ENCODE measurements at regions not wholly inside any gene's neighbourhood (a gene's known extent, or its start where the extent isn't known, plus 50 kb on each side); places are given as distances from the start of the nearest gene placed in this dataset.

GRCh38 chr4:64777286-64777685, 368.0 kb upstream of the TECRL start:
- Histone ChIP-seq H3K14ac (ENCODE audit: low read length) (no peak overlapping the region), H3K18ac (ENCODE audit: low read length) (no peak overlapping the region), H3K4me3 (ENCODE audit: low read depth, low read length) (no peak overlapping the region), H3K9me3 (ENCODE audit: insufficient read depth, low read depth, low read length) (no peaks in the 10 kb centered on the region), H3K23ac (ENCODE audit: low read length) (no peak overlapping the region), H2BK120ac (ENCODE audit: insufficient read depth, low read length, poor library complexity) (no peak overlapping the region), H2AFZ (ENCODE audit: insufficient read depth, low read length, poor library complexity) (no peak overlapping the region), H3K4me1 (ENCODE audit: control insufficient read depth in 1 of 2, insufficient read depth in 2 of 2, low read length in 2 of 2) (no peaks in the 10 kb centered on the region), H4K8ac (ENCODE audit: low read depth, low read length) (no peak overlapping the region), H3K4me2 (ENCODE audit: low read length) (no peak overlapping the region), H3K79me2 (ENCODE audit: control insufficient read depth, insufficient read depth, low read length, poor library complexity) (no peaks in the 10 kb centered on the region), H3K36me3 (ENCODE audit: control insufficient read depth in 1 of 2, insufficient read depth in 2 of 2, low read length in 2 of 2) (no peaks in the 10 kb centered on the region), H4K12ac (ENCODE audit: low read depth, low read length) (no peak overlapping the region), H2AK5ac (ENCODE audit: low read length) (no peak overlapping the region), H3K27me3 (ENCODE audit: insufficient read depth, low read length) (no peaks in the 10 kb centered on the region), H3K79me1 (ENCODE audit: low read length) (no peaks in the 10 kb centered on the region), H2BK5ac (ENCODE audit: low read depth, low read length, poor library complexity) (no peak overlapping the region), H3K9ac (ENCODE audit: low read length) (no peak overlapping the region), H3K4ac (ENCODE audit: low read depth, low read length) (no peak overlapping the region), H2BK12ac (ENCODE audit: low read length) (no peak overlapping the region), H3K27ac (ENCODE audit: low read depth, low read length) (no peak overlapping the region), H4K91ac (ENCODE audit: low read depth, low read length) (no peak overlapping the region)
- DNase-seq = no peak
- WGBS (ENCODE audit: extremely low coverage, insufficient coverage, insufficient read length) = no CpG with 5 or more reads among the region's 3 CpGs

DNA sequence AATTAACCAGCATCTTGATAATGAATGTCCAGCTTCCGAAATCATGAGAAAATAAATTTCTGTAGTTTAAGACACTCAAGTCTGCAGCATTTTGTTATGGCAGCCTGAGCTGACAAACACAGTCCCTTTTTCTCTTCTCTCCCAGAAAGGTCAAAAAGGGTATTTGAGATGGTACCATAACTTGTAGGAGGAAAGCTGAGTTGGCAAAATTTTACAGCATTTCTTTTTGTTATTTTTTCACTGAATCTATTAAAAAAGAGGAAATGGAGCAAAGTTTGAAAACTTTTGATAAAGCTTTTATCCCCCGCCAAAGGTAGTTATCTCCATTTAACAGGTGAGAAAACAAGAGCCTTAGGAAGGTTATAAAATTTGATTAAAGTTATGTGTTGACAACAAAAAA, 367.6 kb upstream of the TECRL start:
- Histone ChIP-seq H3K79me2 (ENCODE audit: control insufficient read depth, insufficient read depth, low read length, poor library complexity) (no peaks in the 10 kb centered on the region), H3K27ac (ENCODE audit: low read depth, low read length) (no peak overlapping the region), H4K8ac (ENCODE audit: low read depth, low read length) (no peak overlapping the region), H4K12ac (ENCODE audit: low read depth, low read length) (no peak overlapping the region), H3K23ac (ENCODE audit: low read length) (no peak overlapping the region), H3K9ac (ENCODE audit: low read length) (no peak overlapping the region), H3K4me1 (ENCODE audit: control insufficient read depth in 1 of 2, insufficient read depth in 2 of 2, low read length in 2 of 2) (no peaks in the 10 kb centered on the region), H4K91ac (ENCODE audit: low read depth, low read length) (no peak overlapping the region), H2BK12ac (ENCODE audit: low read length) (no peak overlapping the region), H3K27me3 (ENCODE audit: insufficient read depth, low read length) (no peaks in the 10 kb centered on the region), H3K79me1 (ENCODE audit: low read length) (no peaks in the 10 kb centered on the region), H3K4me2 (ENCODE audit: low read length) (no peak overlapping the region), H2AFZ (ENCODE audit: insufficient read depth, low read length, poor library complexity) (no peak overlapping the region), H3K14ac (ENCODE audit: low read length) (no peak overlapping the region), H3K9me3 (ENCODE audit: insufficient read depth, low read depth, low read length) (no peaks in the 10 kb centered on the region), H3K4me3 (ENCODE audit: low read depth, low read length) (no peak overlapping the region), H3K36me3 (ENCODE audit: control insufficient read depth in 1 of 2, insufficient read depth in 2 of 2, low read length in 2 of 2) (no peaks in the 10 kb centered on the region), H2AK5ac (ENCODE audit: low read length) (no peak overlapping the region), H2BK120ac (ENCODE audit: insufficient read depth, low read length, poor library complexity) (no peak overlapping the region), H2BK5ac (ENCODE audit: low read depth, low read length, poor library complexity) (no peak overlapping the region), H3K4ac (ENCODE audit: low read depth, low read length) (no peak overlapping the region), H3K18ac (ENCODE audit: low read length) (no peak overlapping the region)
- no peak for DNase-seq
- no CpG with 5 or more reads among the region's 2 CpGs for WGBS (ENCODE audit: extremely low coverage, insufficient coverage, insufficient read length)

- Histone ChIP-seq H3K9me3 (ENCODE audit: insufficient read depth, low read depth, low read length) (no peaks in the 10 kb centered on the region), H3K18ac (ENCODE audit: low read length) (no peak overlapping the region), H3K4ac (ENCODE audit: low read depth, low read length) (no peak overlapping the region), H3K14ac (ENCODE audit: low read length) (no peak overlapping the region), H2BK12ac (ENCODE audit: low read length) (no peak overlapping the region), H3K27ac (ENCODE audit: low read depth, low read length) (no peak overlapping the region), H2BK5ac (ENCODE audit: low read depth, low read length, poor library complexity) (no peak overlapping the region), H2AK5ac (ENCODE audit: low read length) (no peak overlapping the region), H4K91ac (ENCODE audit: low read depth, low read length) (no peak overlapping the region), H4K12ac (ENCODE audit: low read depth, low read length) (no peak overlapping the region), H3K4me3 (ENCODE audit: low read depth, low read length) (no peak overlapping the region), H3K27me3 (ENCODE audit: insufficient read depth, low read length) (no peaks in the 10 kb centered on the region), H3K23ac (ENCODE audit: low read length) (no peak overlapping the region), H3K36me3 (ENCODE audit: control insufficient read depth in 1 of 2, insufficient read depth in 2 of 2, low read length in 2 of 2) (no peaks in the 10 kb centered on the region), H3K9ac (ENCODE audit: low read length) (no peak overlapping the region), H3K4me2 (ENCODE audit: low read length) (no peak overlapping the region), H3K79me2 (ENCODE audit: control insufficient read depth, insufficient read depth, low read length, poor library complexity) (no peaks in the 10 kb centered on the region), H4K8ac (ENCODE audit: low read depth, low read length) (no peak overlapping the region), H2AFZ (ENCODE audit: insufficient read depth, low read length, poor library complexity) (no peak overlapping the region), H3K79me1 (ENCODE audit: low read length) (no peaks in the 10 kb centered on the region), H3K4me1 (ENCODE audit: control insufficient read depth in 1 of 2, insufficient read depth in 2 of 2, low read length in 2 of 2) (no peaks in the 10 kb centered on the region), H2BK120ac (ENCODE audit: insufficient read depth, low read length, poor library complexity) (no peak overlapping the region)
- no peak for DNase-seq
- no CpG with 5 or more reads among the region's 3 CpGs for WGBS (ENCODE audit: extremely low coverage, insufficient coverage, insufficient read length)
Measured at GRCh38 chr4:64774626-64775025, 365.4 kb upstream of the TECRL start.

- Histone ChIP-seq H3K23ac (ENCODE audit: low read length) (no peak overlapping the region), H3K4me3 (ENCODE audit: low read depth, low read length) (no peak overlapping the region), H2BK120ac (ENCODE audit: insufficient read depth, low read length, poor library complexity) (no peak overlapping the region), H2AFZ (ENCODE audit: insufficient read depth, low read length, poor library complexity) (no peak overlapping the region), H4K8ac (ENCODE audit: low read depth, low read length) (no peak overlapping the region), H2BK5ac (ENCODE audit: low read depth, low read length, poor library complexity) (no peak overlapping the region), H3K4me1 (ENCODE audit: control insufficient read depth in 1 of 2, insufficient read depth in 2 of 2, low read length in 2 of 2) (no peaks in the 10 kb centered on the region), H3K14ac (ENCODE audit: low read length) (no peak overlapping the region), H3K79me2 (ENCODE audit: control insufficient read depth, insufficient read depth, low read length, poor library complexity) (no peaks in the 10 kb centered on the region), H3K27me3 (ENCODE audit: insufficient read depth, low read length) (no peaks in the 10 kb centered on the region), H3K18ac (ENCODE audit: low read length) (no peak overlapping the region), H4K12ac (ENCODE audit: low read depth, low read length) (no peak overlapping the region), H3K4me2 (ENCODE audit: low read length) (no peak overlapping the region), H4K91ac (ENCODE audit: low read depth, low read length) (no peak overlapping the region), H3K36me3 (ENCODE audit: control insufficient read depth in 1 of 2, insufficient read depth in 2 of 2, low read length in 2 of 2) (no peaks in the 10 kb centered on the region), H3K9me3 (ENCODE audit: insufficient read depth, low read depth, low read length) (no peaks in the 10 kb centered on the region), H2BK12ac (ENCODE audit: low read length) (no peak overlapping the region), H3K4ac (ENCODE audit: low read depth, low read length) (no peak overlapping the region), H3K9ac (ENCODE audit: low read length) (no peak overlapping the region), H2AK5ac (ENCODE audit: low read length) (no peak overlapping the region), H3K79me1 (ENCODE audit: low read length) (no peaks in the 10 kb centered on the region), H3K27ac (ENCODE audit: low read depth, low read length) (no peak overlapping the region)
- no CpG with 5 or more reads among the region's 2 CpGs for WGBS (ENCODE audit: extremely low coverage, insufficient coverage, insufficient read length)
- no peak for DNase-seq
Measured at GRCh38 chr4:64771149-64771548, 361.9 kb upstream of the TECRL start.
